GM12873 (cell line): ENCODE measurements at regions not wholly inside any gene's neighbourhood (a gene's known extent, or its start where the extent isn't known, plus 50 kb on each side); places are given as distances from the start of the nearest gene placed in this dataset.

ENCODE experiments used
- CTCF ChIP-seq: IDR thresholded peaks from 2 replicates; pipeline ENCODE4 v1.5.1; 2012; ENCODE audit warnings: low read depth, mild to moderate bottlenecking, moderate library complexity, low read length, control low read depth; ENCODE audit not compliant: insufficient read depth; ENCODE audit errors: missing control alignments

GRCh38 chrX:39194673-39195072, 393.4 kb downstream of the MID1IP1 start:
- no peak for TF ChIP-seq CTCF

GRCh38 chrX:39195156-39195555, 393.9 kb downstream of the MID1IP1 start:
- no peak for TF ChIP-seq CTCF

GRCh38 chrX:39196192-39197102, 395.2 kb downstream of the MID1IP1 start:
- TF ChIP-seq CTCF: no peak

- no peak for TF ChIP-seq CTCF
Measured at GRCh38 chrX:39199429-39199828, 398.2 kb downstream of the MID1IP1 start.

GRCh38 chrX:39201305-39201990, 400.2 kb downstream of the MID1IP1 start:
- no peak for TF ChIP-seq CTCF

GRCh38 chrX:39202641-39203040, 401.4 kb downstream of the MID1IP1 start:
- TF ChIP-seq CTCF: no peak

GRCh38 chrX:39203427-39203826, 402.2 kb downstream of the MID1IP1 start:
- TF ChIP-seq CTCF: no peak
